ENCODE measurements at regions not wholly inside any gene's neighbourhood (a gene's known extent, or its start where the extent isn't known, plus 50 kb on each side); places are given as distances from the start of the nearest gene placed in this dataset.

- Histone ChIP-seq H3K27me3 (no peaks in the 10 kb centered on the region), H3K4me1 (no peaks in the 10 kb centered on the region), H3K9me3 (no peaks in the 10 kb centered on the region), H3K36me3 (no peaks in the 10 kb centered on the region), H3K4me3 (no peak overlapping the region), H3K27ac (no peak overlapping the region)
- TF ChIP-seq CTCF (IDR thresholded peaks at IDR 0.05): no peak
- TF ChIP-seq POLR2A (IDR thresholded peaks at IDR 0.05): no peak
- intact Hi-C loops (cut with DNase I): no loop called here
- ATAC-seq (no peak), DNase-seq (no peak)
- WGBS (ENCODE audit: insufficient coverage, low coverage, low lambda C conversion rate, missing lambda C conversion rate): 42% methylated on average over 1 of the region's 1 CpG
These were observed 404.9 kb downstream of the PCDH7 start for GRCh38 chr4:31125061-31125460.

- intact Hi-C loops (cut with DNase I): no loop called here
- H3K4me1 ChIP-seq: no peaks in the 10 kb centered on the region
- H3K9me3 ChIP-seq: no peaks in the 10 kb centered on the region
- H3K4me3 ChIP-seq: no peak overlapping the region
- no peak for TF ChIP-seq CTCF (IDR thresholded peaks at IDR 0.05)
- no peak for TF ChIP-seq POLR2A (IDR thresholded peaks at IDR 0.05)
- H3K27ac ChIP-seq: no peak overlapping the region
- no peaks in the 10 kb centered on the region for H3K36me3 ChIP-seq
- WGBS (ENCODE audit: insufficient coverage, low coverage, low lambda C conversion rate, missing lambda C conversion rate): 41% methylated on average over 2 of the region's 2 CpGs
- DNase-seq (no peak), ATAC-seq (no peak)
- H3K27me3 ChIP-seq: no peaks in the 10 kb centered on the region
These were observed 405.3 kb downstream of the PCDH7 start for GRCh38 chr4:31125496-31125895.

- DNase-seq (no peak), ATAC-seq (no peak)
- no peak overlapping the region for H3K4me3 ChIP-seq
- WGBS (ENCODE audit: insufficient coverage, low coverage, low lambda C conversion rate, missing lambda C conversion rate): 67% methylated on average over 5 of the region's 5 CpGs
- H3K9me3 ChIP-seq: no peaks in the 10 kb centered on the region
- intact Hi-C loops (cut with DNase I): no loop called here
- no peaks in the 10 kb centered on the region for H3K27me3 ChIP-seq
- no peaks in the 10 kb centered on the region for H3K4me1 ChIP-seq
- no peak overlapping the region for H3K27ac ChIP-seq
- no peak for TF ChIP-seq POLR2A (IDR thresholded peaks at IDR 0.05)
- no peak for TF ChIP-seq CTCF (IDR thresholded peaks at IDR 0.05)
- no peaks in the 10 kb centered on the region for H3K36me3 ChIP-seq
These were observed 406.8 kb downstream of the PCDH7 start for GRCh38 chr4:31126881-31127398.

GRCh38 chr4:31130930-31131329 is 410.8 kb downstream of the PCDH7 start:
- Histone ChIP-seq H3K36me3 (no peaks in the 10 kb centered on the region), H3K27ac (no peak overlapping the region), H3K4me1 (no peaks in the 10 kb centered on the region), H3K9me3 (no peaks in the 10 kb centered on the region), H3K27me3 (no peaks in the 10 kb centered on the region), H3K4me3 (no peak overlapping the region)
- no peak for DNase-seq
- no peak for ATAC-seq
- intact Hi-C loops (cut with DNase I): no loop called here
- 48% methylated on average over 3 of the region's 3 CpGs for WGBS (ENCODE audit: insufficient coverage, low coverage, low lambda C conversion rate, missing lambda C conversion rate)
- TF ChIP-seq CTCF (IDR thresholded peaks at IDR 0.05) (no peak), POLR2A (IDR thresholded peaks at IDR 0.05) (no peak)

GRCh38 chr4:31134720-31135119 is 414.6 kb downstream of the PCDH7 start:
- Histone ChIP-seq H3K4me1 (no peaks in the 10 kb centered on the region), H3K4me3 (no peak overlapping the region), H3K36me3 (no peaks in the 10 kb centered on the region), H3K9me3 (no peaks in the 10 kb centered on the region), H3K27me3 (no peaks in the 10 kb centered on the region), H3K27ac (no peak overlapping the region)
- TF ChIP-seq CTCF (IDR thresholded peaks at IDR 0.05) (no peak), POLR2A (IDR thresholded peaks at IDR 0.05) (no peak)
- intact Hi-C loops (cut with DNase I): no loop called here
- no peak for DNase-seq
- no peak for ATAC-seq
- 9% methylated on average over 1 of the region's 1 CpG for WGBS (ENCODE audit: insufficient coverage, low coverage, low lambda C conversion rate, missing lambda C conversion rate)

Measured in right lobe of liver (tissue), 6 donors.